ENCODE measurements at regions not wholly inside any gene's neighbourhood (a gene's known extent, or its start where the extent isn't known, plus 50 kb on each side); places are given as distances from the start of the nearest gene placed in this dataset.

DNA sequence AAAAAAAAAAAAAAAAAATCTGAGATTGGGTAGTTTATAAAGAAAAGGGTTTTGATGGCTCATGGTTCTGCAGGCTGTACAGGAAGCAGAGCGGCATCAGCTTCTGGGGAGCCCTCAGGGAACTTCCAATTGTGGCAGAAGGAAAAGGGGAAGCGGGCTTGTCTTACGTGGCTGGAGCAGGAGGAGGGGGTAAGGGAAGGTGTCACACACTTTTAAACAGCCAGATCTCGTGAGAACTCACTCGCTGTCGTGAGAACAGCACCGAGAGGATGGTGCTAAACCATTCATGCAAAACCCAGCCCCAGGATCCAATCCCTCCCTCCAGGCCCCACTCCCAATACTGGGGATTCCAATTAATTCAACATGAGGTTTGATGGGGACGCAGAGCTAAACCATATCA lies 806.2 kb downstream of the TBC1D22A start:
- H3K27ac ChIP-seq (ENCODE audit: low read length): no peak overlapping the region
- H3K27me3 ChIP-seq (replicated peaks; ENCODE audit: insufficient read depth, low read length): no peaks in the 10 kb centered on the region
- no peak overlapping the region for H3K9ac ChIP-seq (ENCODE audit: low read length)
- H3K36me3 ChIP-seq (replicated peaks; ENCODE audit: insufficient read depth, low read length): no peaks in the 10 kb centered on the region
- H3F3A ChIP-seq (ENCODE audit: insufficient read depth, low read length): no peaks in the 10 kb centered on the region
- H2AFZ ChIP-seq (ENCODE audit: low read length): no peak overlapping the region
- H3K4me1 ChIP-seq (ENCODE audit: low read length): no peaks in the 10 kb centered on the region
- TF ChIP-seq EZH2phosphoT487 (IDR thresholded peaks at IDR 0.05; ENCODE audit: low read length): no peak
- no peak for TF ChIP-seq EZH2 (optimal IDR thresholded peaks at IDR 0.05; ENCODE audit: low read depth, low read length)
- TF ChIP-seq, protein P1, sequence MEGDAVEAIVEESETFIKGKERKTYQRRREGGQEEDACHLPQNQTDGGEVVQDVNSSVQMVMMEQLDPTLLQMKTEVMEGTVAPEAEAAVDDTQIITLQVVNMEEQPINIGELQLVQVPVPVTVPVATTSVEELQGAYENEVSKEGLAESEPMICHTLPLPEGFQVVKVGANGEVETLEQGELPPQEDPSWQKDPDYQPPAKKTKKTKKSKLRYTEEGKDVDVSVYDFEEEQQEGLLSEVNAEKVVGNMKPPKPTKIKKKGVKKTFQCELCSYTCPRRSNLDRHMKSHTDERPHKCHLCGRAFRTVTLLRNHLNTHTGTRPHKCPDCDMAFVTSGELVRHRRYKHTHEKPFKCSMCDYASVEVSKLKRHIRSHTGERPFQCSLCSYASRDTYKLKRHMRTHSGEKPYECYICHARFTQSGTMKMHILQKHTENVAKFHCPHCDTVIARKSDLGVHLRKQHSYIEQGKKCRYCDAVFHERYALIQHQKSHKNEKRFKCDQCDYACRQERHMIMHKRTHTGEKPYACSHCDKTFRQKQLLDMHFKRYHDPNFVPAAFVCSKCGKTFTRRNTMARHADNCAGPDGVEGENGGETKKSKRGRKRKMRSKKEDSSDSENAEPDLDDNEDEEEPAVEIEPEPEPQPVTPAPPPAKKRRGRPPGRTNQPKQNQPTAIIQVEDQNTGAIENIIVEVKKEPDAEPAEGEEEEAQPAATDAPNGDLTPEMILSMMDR (IDR thresholded peaks at IDR 0.05; ENCODE audit: low read length): no peak
- DNase-seq: no peak
- no peak overlapping the region for H3K4me2 ChIP-seq (ENCODE audit: low read depth, low read length)
- no peaks in the 10 kb centered on the region for H4K20me1 ChIP-seq (ENCODE audit: insufficient read depth, low read length)
- H3K9me3 ChIP-seq (replicated peaks; ENCODE audit: insufficient read depth, low read length): no peaks in the 10 kb centered on the region
- H3K4me3 ChIP-seq (ENCODE audit: low read length): no peak overlapping the region
- no peaks in the 10 kb centered on the region for H3K79me2 ChIP-seq (ENCODE audit: low read length)
- no peaks in the 10 kb centered on the region for H3K9me2 ChIP-seq (replicated peaks; ENCODE audit: insufficient read depth, low read length)

DNA sequence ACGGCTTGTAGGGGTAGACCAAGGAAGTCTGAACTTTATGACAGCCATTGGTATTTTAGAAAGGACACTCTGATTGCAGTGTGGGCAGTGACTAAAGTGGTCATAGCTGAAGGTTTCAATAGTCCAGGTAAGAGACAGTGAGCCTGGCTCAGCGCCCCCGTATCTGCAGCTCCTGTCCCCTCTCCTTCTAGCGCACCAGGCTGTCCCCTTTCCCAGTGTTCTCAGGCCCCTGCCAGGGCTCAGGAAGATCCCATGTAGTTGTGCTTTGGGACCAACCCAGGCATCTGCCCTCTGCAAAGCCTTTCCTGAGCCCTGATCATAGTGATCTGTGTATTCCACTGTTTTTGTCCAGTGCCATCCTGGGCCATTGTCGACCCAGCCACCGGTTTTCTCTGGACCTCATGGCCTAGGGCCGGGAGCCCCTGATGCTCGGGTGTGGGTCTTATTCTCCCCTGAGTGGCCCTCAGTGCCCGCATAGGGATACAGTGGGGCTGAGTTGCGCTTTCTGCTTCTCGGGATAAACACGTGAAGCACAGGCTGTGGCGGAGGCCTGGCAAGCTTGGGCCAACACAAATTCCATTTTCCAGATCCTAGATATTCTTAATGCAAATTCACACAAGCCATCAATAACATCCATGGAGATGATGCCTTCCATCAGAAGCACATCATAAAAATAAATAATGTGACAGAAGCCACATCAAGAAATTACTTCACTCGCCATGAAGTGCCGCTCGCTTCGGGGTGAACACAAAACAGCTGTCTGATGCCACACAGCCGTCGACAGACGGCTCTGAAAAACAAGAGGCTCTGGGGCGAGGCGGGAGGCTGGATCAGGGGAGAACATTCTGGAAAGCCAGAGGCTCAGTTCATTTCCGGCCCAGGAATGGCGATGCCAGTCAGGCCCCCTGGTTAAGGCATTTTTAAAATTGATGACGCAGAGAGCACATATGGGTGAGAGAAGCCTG lies 805.0 kb downstream of the TBC1D22A start:
- Histone ChIP-seq H3K9me2 (replicated peaks; ENCODE audit: insufficient read depth, low read length) (no peaks in the 10 kb centered on the region), H3K27ac (ENCODE audit: low read length) (no peak overlapping the region), H3F3A (ENCODE audit: insufficient read depth, low read length) (no peaks in the 10 kb centered on the region), H4K20me1 (ENCODE audit: insufficient read depth, low read length) (no peaks in the 10 kb centered on the region), H3K4me1 (ENCODE audit: low read length) (no peaks in the 10 kb centered on the region), H3K9ac (ENCODE audit: low read length) (no peak overlapping the region), H3K79me2 (ENCODE audit: low read length) (no peaks in the 10 kb centered on the region), H2AFZ (ENCODE audit: low read length) (no peak overlapping the region), H3K9me3 (replicated peaks; ENCODE audit: insufficient read depth, low read length) (no peaks in the 10 kb centered on the region), H3K27me3 (replicated peaks; ENCODE audit: insufficient read depth, low read length) (no peaks in the 10 kb centered on the region), H3K4me2 (ENCODE audit: low read depth, low read length) (no peak overlapping the region), H3K36me3 (replicated peaks; ENCODE audit: insufficient read depth, low read length) (no peaks in the 10 kb centered on the region), H3K4me3 (ENCODE audit: low read length) (no peak overlapping the region)
- TF ChIP-seq EZH2phosphoT487 (IDR thresholded peaks at IDR 0.05; ENCODE audit: low read length) (no peak), EZH2 (optimal IDR thresholded peaks at IDR 0.05; ENCODE audit: low read depth, low read length) (no peak)
- TF ChIP-seq, protein P1 (IDR thresholded peaks at IDR 0.05; ENCODE audit: low read length): no peak
- no peak for DNase-seq

DNA sequence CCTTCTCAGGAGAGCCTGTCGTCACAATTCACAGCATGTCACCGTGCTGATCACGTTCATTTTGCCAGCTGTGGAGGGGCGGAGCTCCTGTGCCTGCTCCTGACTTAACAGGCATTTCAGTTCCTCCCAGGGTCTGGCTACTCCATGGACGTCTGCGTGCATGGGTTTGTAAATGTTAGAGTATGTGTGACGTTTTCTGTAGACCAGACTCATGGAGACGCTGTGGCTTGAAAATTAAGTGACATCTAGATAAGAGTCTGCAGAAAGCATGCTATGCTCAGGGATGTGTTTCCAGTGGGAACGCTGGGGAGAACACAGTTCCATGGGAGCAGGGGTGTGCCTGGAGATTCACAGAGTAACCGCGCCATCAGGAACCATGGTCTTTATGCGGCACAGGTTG lies 804.0 kb downstream of the TBC1D22A start:
- Histone ChIP-seq H3K4me2 (ENCODE audit: low read depth, low read length) (no peak overlapping the region), H3K9ac (ENCODE audit: low read length) (no peak overlapping the region), H3K4me1 (ENCODE audit: low read length) (no peaks in the 10 kb centered on the region), H3K36me3 (replicated peaks; ENCODE audit: insufficient read depth, low read length) (no peaks in the 10 kb centered on the region), H2AFZ (ENCODE audit: low read length) (no peak overlapping the region), H3K9me2 (replicated peaks; ENCODE audit: insufficient read depth, low read length) (no peaks in the 10 kb centered on the region), H3F3A (ENCODE audit: insufficient read depth, low read length) (no peaks in the 10 kb centered on the region), H3K27ac (ENCODE audit: low read length) (no peak overlapping the region), H3K4me3 (ENCODE audit: low read length) (no peak overlapping the region), H3K79me2 (ENCODE audit: low read length) (no peaks in the 10 kb centered on the region), H4K20me1 (ENCODE audit: insufficient read depth, low read length) (no peaks in the 10 kb centered on the region), H3K27me3 (replicated peaks; ENCODE audit: insufficient read depth, low read length) (no peaks in the 10 kb centered on the region), H3K9me3 (replicated peaks; ENCODE audit: insufficient read depth, low read length) (no peaks in the 10 kb centered on the region)
- TF ChIP-seq, protein P1 (IDR thresholded peaks at IDR 0.05; ENCODE audit: low read length): no peak
- no peak for TF ChIP-seq EZH2phosphoT487 (IDR thresholded peaks at IDR 0.05; ENCODE audit: low read length)
- no peak for TF ChIP-seq EZH2 (optimal IDR thresholded peaks at IDR 0.05; ENCODE audit: low read depth, low read length)
- no peak for DNase-seq

Data from MM.1S (cell line).